GM23338 (cell line): ENCODE measurements at regions not wholly inside any gene's neighbourhood (a gene's known extent, or its start where the extent isn't known, plus 50 kb on each side); places are given as distances from the start of the nearest gene placed in this dataset.

ENCODE experiments used
- ATAC-seq: fragments of 200-7000 bp; cut with Tn5 transposase; 3 replicates; pipeline ENCODE4 v1.9.1; 2020
- DNase-seq: peaks from one replicate; pipeline ENCODE4 v3.0.0-alpha.2; 2015; ENCODE audit warnings: low spot score
- H2AFZ ChIP-seq: fragments of 200-600 bp; sonication (generic); 2 replicates; pipeline ENCODE4 v1.8.0; 2016; ENCODE audit warnings: antibody characterized with exemption, mild to moderate bottlenecking, moderate library complexity
- H3F3A ChIP-seq: fragments of 200-600 bp; sonication (generic); replicated peaks from 2 replicates; pipeline ENCODE4 v1.8.0; 2017; ENCODE audit warnings: antibody characterized with exemption, mixed run types, low read depth
- H3K27ac ChIP-seq: fragments of 200-600 bp; sonication (generic); 2 replicates; pipeline ENCODE4 v1.6.1; 2016; ENCODE audit warnings: low read depth
- H3K27me3 ChIP-seq: fragments of 200-600 bp; sonication (generic); 2 replicates; pipeline ENCODE4 v1.8.0; 2016; ENCODE audit warnings: mild to moderate bottlenecking, mixed run types, moderate library complexity; ENCODE audit not compliant: insufficient read depth
- H3K36me3 ChIP-seq: fragments of 200-600 bp; sonication (generic); 2 replicates; pipeline ENCODE4 v1.8.0; 2016; ENCODE audit warnings: mild to moderate bottlenecking; ENCODE audit not compliant: insufficient read depth
- H3K4me1 ChIP-seq: fragments of 200-600 bp; sonication (generic); 2 replicates; pipeline ENCODE4 v1.8.0; 2016; ENCODE audit warnings: mild to moderate bottlenecking, moderate library complexity; ENCODE audit not compliant: insufficient read depth
- H3K4me2 ChIP-seq: fragments of 200-600 bp; sonication (generic); 2 replicates; pipeline ENCODE4 v1.7.1; 2017; ENCODE audit warnings: mixed run types
- H3K4me3 ChIP-seq: fragments of 200-600 bp; sonication (generic); 2 replicates; pipeline ENCODE4 v1.6.1; 2016; ENCODE audit warnings: mixed run types
- H3K79me2 ChIP-seq: fragments of 200-600 bp; sonication (generic); replicated peaks from 2 replicates; pipeline ENCODE4 v1.8.0; 2017; ENCODE audit warnings: mild to moderate bottlenecking; ENCODE audit not compliant: insufficient read depth
- H3K9me2 ChIP-seq: fragments of 200-600 bp; sonication (generic); 2 replicates; pipeline ENCODE4 v1.8.0; 2017; ENCODE audit not compliant: insufficient read depth
- H4K20me1 ChIP-seq: fragments of 200-600 bp; sonication (generic); replicated peaks from 2 replicates; pipeline ENCODE4 v1.8.0; 2017; ENCODE audit warnings: mild to moderate bottlenecking; ENCODE audit not compliant: insufficient read depth
- H3K27ac Mint-ChIP-seq: 2 replicates; pipeline ENCODE4 v1.8.0; 2020; ENCODE audit warnings: inconsistent platforms, mild to moderate bottlenecking, moderate library complexity, mixed read lengths
- H3K27me3 Mint-ChIP-seq: 3 replicates; pipeline ENCODE4 v1.8.0; 2022; ENCODE audit warnings: low read depth, mild to moderate bottlenecking, moderate library complexity, mixed read lengths, inconsistent platforms; ENCODE audit not compliant: insufficient read depth, poor library complexity
- H3K36me3 Mint-ChIP-seq: 3 replicates; pipeline ENCODE4 v1.8.0; 2021; ENCODE audit warnings: low read depth, mild to moderate bottlenecking, inconsistent platforms, moderate library complexity, mixed read lengths
- H3K4me1 Mint-ChIP-seq: 3 replicates; pipeline ENCODE4 v1.8.0; 2020; ENCODE audit warnings: mild to moderate bottlenecking, inconsistent platforms, mixed read lengths
- H3K4me3 Mint-ChIP-seq: 3 replicates; pipeline ENCODE4 v1.8.0; 2021; ENCODE audit warnings: moderate library complexity, mild to moderate bottlenecking, inconsistent platforms, mixed read lengths
- H3K9me3 Mint-ChIP-seq: 3 replicates; pipeline ENCODE4 v1.8.0; 2020; ENCODE audit warnings: moderate library complexity, mild to moderate bottlenecking, inconsistent platforms, mixed read lengths
- CREB1 ChIP-seq: fragments of 250-450 bp; sonication (Bioruptor Pico); IDR thresholded peaks from 2 replicates; pipeline ENCODE4 v1.5.0; 2020; ENCODE audit warnings: low read depth, mild to moderate bottlenecking, moderate library complexity
- CTCF ChIP-seq, 2 experiments: fragments of 200-600 bp in 1 of 2; sonication (generic) in 1 of 2; conservative IDR thresholded peaks; 2 replicates each; pipeline versions ENCODE4 v1.5.1 to v1.6.1; 2016 to 2017; ENCODE audit warnings: antibody characterized with exemption in 2 of 2, low read depth in 2 of 2, mild to moderate bottlenecking in 2 of 2, moderate library complexity in 1 of 2
- ETS1 ChIP-seq: IDR thresholded peaks from 2 replicates; pipeline ENCODE4 v1.6.1; 2016; ENCODE audit warnings: antibody characterized with exemption
- EZH2 ChIP-seq: fragments of 200-600 bp; sonication (generic); IDR thresholded peaks from one replicate; pipeline ENCODE4 v1.8.0; 2017; ENCODE audit warnings: antibody characterized with exemption, mild to moderate bottlenecking, low read depth; ENCODE audit not compliant: unreplicated experiment
- EZH2phosphoT487 ChIP-seq: fragments of 200-600 bp; sonication (generic); IDR thresholded peaks from one replicate; pipeline ENCODE4 v1.8.1; 2018; ENCODE audit warnings: antibody characterized with exemption; ENCODE audit not compliant: unreplicated experiment
- JUNB ChIP-seq: IDR thresholded peaks from one replicate; pipeline ENCODE4 v1.6.1; 2016; ENCODE audit warnings: antibody characterized with exemption; ENCODE audit not compliant: unreplicated experiment
- NANOG ChIP-seq: IDR thresholded peaks from 2 replicates; pipeline ENCODE4 v1.6.1; 2016; ENCODE audit warnings: antibody characterized with exemption, borderline replicate concordance
- POLR2AphosphoS5 ChIP-seq: IDR thresholded peaks from 2 replicates; pipeline ENCODE4 v1.6.1; 2016; ENCODE audit warnings: antibody characterized with exemption, low read depth
- REST ChIP-seq: IDR thresholded peaks from one replicate; pipeline ENCODE4 v1.6.1; 2018; ENCODE audit warnings: antibody characterized with exemption; ENCODE audit not compliant: unreplicated experiment
- STAT1 ChIP-seq: IDR thresholded peaks from one replicate; pipeline ENCODE4 v1.6.1; 2016; ENCODE audit warnings: antibody characterized with exemption; ENCODE audit not compliant: unreplicated experiment
- ZNF114 ChIP-seq: fragments of 250-450 bp; sonication (Bioruptor Pico); IDR thresholded peaks from 2 replicates; pipeline ENCODE4 v1.5.0; 2020; ENCODE audit warnings: mild to moderate bottlenecking, moderate library complexity
- ZNF331 ChIP-seq: fragments of 250-450 bp; sonication (Bioruptor Pico); IDR thresholded peaks from 2 replicates; pipeline ENCODE4 v1.5.0; 2020; ENCODE audit warnings: low read depth, mild to moderate bottlenecking, moderate library complexity
- ZNF462 ChIP-seq: fragments of 250-450 bp; sonication (Bioruptor Pico); IDR thresholded peaks from 2 replicates; pipeline ENCODE4 v1.5.0; 2020; ENCODE audit warnings: mild to moderate bottlenecking, moderate library complexity

GRCh38 chr7:114860206-114860605 is 61.7 kb upstream of the MDFIC start:
- Mint-ChIP-seq H3K4me3 (no peak overlapping the region), H3K4me1 (peaks cover 26% of the 10 kb centered on the region), H3K27ac (no peak overlapping the region), H3K27me3 (no peaks in the 10 kb centered on the region), H3K9me3 (no peaks in the 10 kb centered on the region), H3K36me3 (no peaks in the 10 kb centered on the region)
- TF ChIP-seq ZNF462 (CRISPR knock-in tag) (no peak), EZH2phosphoT487 (no peak), ZNF331 (CRISPR knock-in tag) (no peak), ETS1 (no peak), ZNF114 (CRISPR knock-in tag) (no peak), NANOG (no peak), STAT1 (no peak), POLR2AphosphoS5 (no peak), EZH2 (no peak), REST (no peak), CREB1 (no peak), JUNB (no peak), CTCF (conservative IDR thresholded peaks at IDR 0.05; ENCODE audit: low read depth in 2 of 2) (no peak)
- Histone ChIP-seq H2AFZ (no peak overlapping the region), H3K9me2 (no peaks in the 10 kb centered on the region; the same call in 1 of the 2 replicates), H4K20me1 (no peaks in the 10 kb centered on the region), H3K4me3 (no peak overlapping the region), H3K79me2 (no peaks in the 10 kb centered on the region), H3K27ac (no peak overlapping the region), H3K36me3 (no peaks in the 10 kb centered on the region), H3K4me2 (no peak overlapping the region), H3K4me1 (0 out of 2 replicates have a peak, but pooled peaks cover 9% of the 10 kb centered on the region), H3F3A (no peaks in the 10 kb centered on the region), H3K27me3 (no peaks in the 10 kb centered on the region)
- DNase-seq, result no peak
- ATAC-seq, result no peak
